NCI-H345 treated with DMSO at 0.1 percent for 48 hours (cell line): ENCODE measurements at regions not wholly inside any gene's neighbourhood (a gene's known extent, or its start where the extent isn't known, plus 50 kb on each side); places are given as distances from the start of the nearest gene placed in this dataset.
"Not testable (repeated sequence)": the region's sequence is repeated elsewhere in the genome, so short reads cannot be mapped to it uniquely, and the experiment has no call there.

Experiments used
- DNase-seq: peaks from one replicate; lab custom pipeline; 2025; ENCODE audit not compliant: unreplicated experiment; lab: John Stamatoyannopoulos, UW

GRCh38 chr21:36207577-36208320, 51.1 kb downstream of the DOP1B start:
- no peak for DNase-seq

- no peak for DNase-seq
Measured at GRCh38 chr21:36208326-36209013, 51.8 kb downstream of the DOP1B start.

DNA sequence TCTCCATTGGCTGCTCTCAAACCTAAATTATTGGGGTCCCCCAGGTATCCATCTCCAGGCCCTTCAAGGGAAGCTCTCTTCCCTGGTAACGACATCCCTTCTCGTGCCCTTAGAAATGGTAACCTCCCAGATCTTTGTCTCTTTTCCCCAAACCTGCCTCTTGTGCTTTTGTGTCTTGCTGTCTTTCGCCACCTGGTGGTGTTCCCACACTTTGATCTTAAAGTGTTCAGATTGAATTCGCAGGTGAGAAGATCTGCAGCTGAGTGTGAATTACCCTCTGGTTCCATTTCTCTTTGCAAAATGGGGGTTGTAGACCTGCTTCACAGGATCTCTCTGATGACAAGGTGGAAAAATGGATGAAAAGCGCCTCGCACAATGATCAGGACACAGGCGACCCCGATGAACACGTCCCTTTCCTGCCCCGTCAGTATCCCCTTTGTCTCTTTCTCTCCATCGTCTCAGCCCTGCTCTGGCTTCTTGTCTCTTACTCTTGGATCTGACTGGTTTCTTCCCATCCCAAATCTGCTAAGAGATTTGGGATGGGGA, 53.1 kb downstream of the DOP1B start:
- peak; percentile 25 for DNase-seq

- DNase-seq: no peak
Measured at GRCh38 chr21:36210779-36211659, 54.4 kb downstream of the DOP1B start.

- no peak for DNase-seq
Measured at GRCh38 chr21:36211660-36212512, 55.3 kb downstream of the DOP1B start.

GRCh38 chr21:36212513-36212780, 55.8 kb downstream of the DOP1B start:
- DNase-seq: no peak

- no peak for DNase-seq
Measured at GRCh38 chr21:36214561-36214960, 57.9 kb downstream of the DOP1B start.

- no peak for DNase-seq
Measured at GRCh38 chr21:36217743-36218142, 61.1 kb downstream of the DOP1B start.

- no peak for DNase-seq
Measured at GRCh38 chr21:36218691-36219090, 62.1 kb downstream of the DOP1B start.

GRCh38 chr21:36223451-36223850, 66.8 kb downstream of the DOP1B start:
- no peak for DNase-seq

GRCh38 chr21:36229181-36229580, 72.6 kb downstream of the DOP1B start:
- DNase-seq: no peak

DNA sequence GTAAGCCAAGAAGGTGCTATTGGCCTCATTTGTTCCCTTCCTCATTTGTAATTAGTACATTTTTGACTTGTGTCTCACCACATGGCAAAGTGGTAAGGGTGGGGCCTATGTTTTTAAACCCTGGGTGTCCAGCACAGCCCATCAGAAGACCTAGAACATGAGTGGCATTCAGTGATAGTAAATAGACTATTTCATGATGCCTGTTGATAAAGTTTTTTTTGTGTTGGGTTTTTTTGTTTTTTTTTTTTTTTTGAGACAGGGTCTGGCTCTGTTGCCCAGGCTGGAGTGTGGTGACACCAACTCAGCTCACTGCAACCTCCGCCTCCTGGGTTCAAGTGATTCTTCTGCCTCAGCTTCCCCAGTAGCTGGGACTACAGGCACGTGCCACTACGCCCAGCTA, 74.8 kb downstream of the DOP1B start:
- not testable (repeated sequence) for DNase-seq

GRCh38 chr21:36232641-36233040, 76.0 kb downstream of the DOP1B start:
- DNase-seq: no peak

- no peak for DNase-seq
Measured at GRCh38 chr21:36235058-36235582, 78.5 kb downstream of the DOP1B start.

DNA sequence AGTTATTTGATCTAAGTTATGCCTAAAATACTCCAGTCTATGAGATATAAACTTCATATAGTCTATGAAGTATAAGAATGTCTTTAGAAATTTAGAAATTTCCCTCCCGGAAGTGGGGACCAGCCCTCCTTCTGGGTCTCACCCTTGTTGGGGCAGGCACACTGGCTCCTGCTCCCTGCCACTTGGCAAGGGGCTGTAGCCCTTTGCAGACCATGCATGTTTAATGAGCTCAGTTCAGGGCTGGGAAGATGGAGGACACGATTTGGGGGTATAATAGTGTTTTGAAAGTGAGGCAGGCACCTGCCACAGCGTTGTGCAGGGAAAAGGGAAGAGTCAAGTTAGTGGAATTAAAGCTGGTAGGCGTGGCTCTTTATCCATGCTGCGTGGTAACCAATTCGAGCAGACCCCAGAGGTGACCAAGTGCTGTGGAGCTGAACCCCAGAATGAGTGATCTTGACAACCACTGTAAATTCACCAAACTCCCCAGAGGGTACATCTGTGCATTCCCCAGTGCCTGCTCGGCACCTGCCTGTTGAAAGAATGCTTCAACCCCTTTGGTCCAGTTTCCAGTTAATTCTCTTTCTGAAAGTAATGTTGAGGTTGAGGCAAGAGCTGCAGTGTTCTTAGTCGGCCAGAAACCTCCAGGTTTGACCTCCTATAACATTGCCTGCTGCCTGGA, 79.6 kb downstream of the DOP1B start:
- no peak for DNase-seq

DNA sequence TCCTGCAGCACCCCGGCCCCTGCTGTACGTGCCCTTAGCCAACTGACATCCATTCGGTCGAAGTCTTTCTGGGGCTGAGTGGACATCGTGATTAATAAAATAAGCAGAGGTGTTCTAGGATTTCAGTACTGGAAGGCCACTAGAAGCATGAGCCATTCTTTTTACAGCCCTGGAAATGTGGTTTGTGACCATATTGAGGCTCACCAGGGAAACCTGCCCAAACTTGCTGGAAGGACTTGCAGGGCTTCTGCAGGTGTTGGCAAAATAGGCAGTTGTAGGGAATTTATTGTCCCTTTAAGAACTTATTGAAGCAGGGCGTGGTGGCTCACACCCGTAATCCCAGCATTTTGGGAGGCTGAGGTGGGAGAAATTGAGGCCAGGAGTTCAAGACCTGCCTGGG, 80.8 kb downstream of the DOP1B start:
- DNase-seq: no peak

DNA sequence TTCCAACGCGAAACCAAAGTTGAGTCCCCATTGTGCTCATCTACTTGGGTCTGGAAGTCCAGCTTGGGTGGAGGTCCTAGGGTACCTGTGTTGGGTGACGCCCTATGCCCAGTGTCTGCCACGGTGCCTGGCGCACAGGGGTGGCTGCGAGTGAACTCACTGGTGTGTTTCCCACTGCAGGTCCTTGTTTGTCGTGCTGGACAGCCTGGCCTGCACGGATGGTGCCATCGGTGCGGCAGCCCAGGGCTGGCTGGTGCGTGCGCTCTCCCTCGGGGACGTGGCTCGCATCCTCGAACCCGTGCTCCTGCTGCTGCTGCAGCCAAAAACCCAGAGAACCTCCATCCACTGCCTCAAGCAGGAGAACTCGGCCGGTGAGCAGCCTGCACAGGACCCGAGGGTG, 80.4 kb upstream of the MORC3 start:
- DNase-seq: no peak

DNA sequence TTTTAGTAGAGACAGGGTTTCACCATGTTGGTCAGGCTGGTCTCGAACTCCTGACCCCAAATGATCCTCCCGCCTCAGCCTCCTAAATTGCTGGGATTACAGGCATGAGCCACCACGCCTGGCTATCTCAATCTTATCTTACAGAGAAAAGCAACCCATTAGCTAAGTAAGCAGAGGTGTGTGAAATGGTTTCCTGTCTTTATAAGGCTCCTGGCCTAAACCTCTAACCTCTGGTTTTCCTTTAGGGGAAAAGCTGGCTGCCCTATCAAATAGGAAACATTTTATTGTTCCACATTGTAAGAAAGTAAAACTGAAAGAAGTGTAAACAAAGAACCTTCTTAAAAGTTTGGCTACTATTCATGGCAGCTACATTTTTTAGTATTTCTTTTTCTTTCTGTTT, 78.3 kb upstream of the MORC3 start:
- DNase-seq: no peak

GRCh38 chr21:36245115-36245514, 74.9 kb upstream of the MORC3 start:
- no peak for DNase-seq

DNA sequence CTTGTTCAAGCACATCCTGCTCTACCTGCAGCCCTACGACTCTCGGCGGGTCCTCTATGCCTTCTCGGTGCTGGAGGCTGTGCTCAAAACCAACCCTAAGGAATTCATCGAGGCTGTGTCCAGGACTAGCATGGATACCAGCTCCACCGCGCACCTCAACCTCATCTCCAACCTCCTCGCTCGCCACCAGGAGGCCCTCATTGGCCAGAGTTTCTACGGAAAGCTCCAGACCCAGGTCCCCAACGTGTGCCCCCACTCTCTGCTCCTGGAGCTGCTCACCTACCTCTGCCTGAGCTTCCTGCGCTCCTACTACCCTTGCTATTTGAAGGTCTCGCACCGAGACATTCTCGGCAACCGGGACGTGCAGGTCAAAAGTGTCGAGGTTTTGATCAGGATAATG, 74.3 kb upstream of the MORC3 start:
- DNase-seq: no peak
